Ovary (tissue), 7 donors: ENCODE measurements at regions not wholly inside any gene's neighbourhood (a gene's known extent, or its start where the extent isn't known, plus 50 kb on each side); places are given as distances from the start of the nearest gene placed in this dataset.
"Not testable (repeated sequence)": the region's sequence is repeated elsewhere in the genome, so short reads cannot be mapped to it uniquely, and the experiment has no call there.

Source experiments
- DNase-seq, 5 donors: peaks; one replicate each; pipeline ENCODE4 v3.0.0-alpha.2; 2019 to 2020
- H3K27ac ChIP-seq, 2 donors: fragments of 200-600 bp; one replicate each; pipeline versions ENCODE4 v1.5.1 to v1.8.0; 2019 to 2022
- H3K27me3 ChIP-seq: fragments of 200-600 bp; one replicate; pipeline ENCODE4 v1.8.0; 2022
- H3K36me3 ChIP-seq: fragments of 200-600 bp; sonication (generic); one replicate; pipeline ENCODE4 v1.5.1; 2019
- H3K4me1 ChIP-seq: one replicate; pipeline ENCODE4 v1.8.1; 2013; ENCODE audit warnings: mild to moderate bottlenecking, moderate library complexity; ENCODE audit not compliant: insufficient read depth
- H3K4me3 ChIP-seq: fragments of 200-600 bp; sonication (generic); one replicate; pipeline ENCODE4 v1.5.1; 2017
- H3K9me3 ChIP-seq, 2 donors: fragments of 200-600 bp in 1 of 2; sonication (generic) in 1 of 2; one replicate each; pipeline versions ENCODE4 v1.5.1 to v1.8.1; 2013 to 2019; ENCODE audit warnings: mild to moderate bottlenecking in 1 of 2, moderate library complexity in 1 of 2
- CTCF ChIP-seq, 3 donors: fragments of 450-650 bp in 2 of 3; fragments of 200-600 bp in 1 of 3; IDR thresholded peaks; one replicate each; pipeline versions ENCODE4 v1.5.1 to v1.8.0; 2016 to 2022; ENCODE audit warnings: antibody characterized with exemption in 3 of 3, mild to moderate bottlenecking in 1 of 3
- EP300 ChIP-seq: sonication (generic); formaldehyde crosslinking; IDR thresholded peaks from one replicate; pipeline ENCODE4 v1.6.1; 2017; ENCODE audit warnings: antibody characterized with exemption
- POLR2A ChIP-seq: fragments of 450-650 bp; IDR thresholded peaks from one replicate; pipeline ENCODE4 v1.6.1; 2017; ENCODE audit warnings: antibody characterized with exemption, mild to moderate bottlenecking, moderate library complexity
- WGBS, 3 donors: extraction: QIAGEN DNeasy Blood & Tissue Kit in 1 of 3; methylation state at CpG; one replicate each; pipeline versions ENCODE4 v1.1.5 to v1.1.7; 2013 to 2017; 5-methylcytosine and 5-hydroxymethylcytosine counted together
- intact Hi-C, 4 donors: fragments of 100-400 bp; cut with DNase I; formaldehyde crosslinking; loops; one replicate each; pipeline versions ENCODE4 v1.11.0 to v1.15.1; 2022 to 2023
- donor health status: DM: no; HTN: no; CAD: no; lungs with moderate emphysema.
- donor health status: DM: no; HTN: no; CAD: no.
- donor health status: Bipolar disorder and iron deficiency.
- donor health status: DM: no; HTN: no; CAD: no.
- donor health status: DM: yes; HTN: yes; CAD: no.

- intact Hi-C loops = no loop called here
- Histone ChIP-seq H3K27me3 (no peaks in the 10 kb centered on the region), H3K4me3 (no peak overlapping the region), H3K9me3 (no peaks in the 10 kb centered on the region), H3K36me3 (no peaks in the 10 kb centered on the region), H3K27ac (no peak overlapping the region), H3K4me1 (peaks cover 2% of the 10 kb centered on the region)
- no peak for DNase-seq
- TF ChIP-seq EP300 (no peak), CTCF (IDR thresholded peaks at IDR 0.05) (no peak), POLR2A (no peak)
- WGBS, 3 donors = 91 to 98% (median 98%) methylated on average over 2 of the region's 2 CpGs
Measured at GRCh38 chr3:126285369-126285768, 71.8 kb downstream of the KLF15 start.

DNA sequence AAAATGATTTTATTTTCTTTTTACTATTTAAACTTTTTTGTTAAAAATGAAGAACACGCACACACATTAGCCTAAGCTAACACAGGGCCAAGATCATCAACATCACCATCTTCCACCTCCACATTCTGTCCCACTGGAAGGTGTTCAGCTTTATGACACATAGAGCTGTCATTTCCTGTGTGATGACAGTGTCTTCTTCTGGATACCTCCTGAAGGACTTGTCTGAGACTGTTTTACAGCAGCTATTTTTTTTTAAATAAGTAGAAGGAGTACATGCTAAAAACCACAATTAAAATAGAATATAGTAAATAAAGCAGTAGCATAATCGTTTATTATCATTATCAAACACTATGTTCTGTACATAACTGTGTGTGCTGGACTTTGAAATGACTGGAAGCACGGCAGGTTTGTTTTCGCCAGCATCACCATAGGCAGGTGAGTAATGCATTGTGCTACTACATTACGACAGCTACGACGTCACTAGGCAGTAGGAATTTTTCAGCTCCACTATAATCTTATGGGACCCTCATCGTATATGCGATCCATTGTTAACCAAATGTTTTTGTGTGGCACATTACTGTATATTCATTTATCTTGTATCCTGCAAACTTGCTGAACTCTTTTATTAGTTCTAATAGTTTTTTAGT lies 72.8 kb downstream of the KLF15 start:
- DNase-seq = no peak
- 65 to 86% (median 84%) methylated on average over 9 of the region's 9 CpGs for WGBS, 3 donors

GRCh38 chr3:126283651-126284050 lies 73.6 kb downstream of the KLF15 start:
- H3K4me3 ChIP-seq, intact Hi-C loops, H3K36me3 ChIP-seq, H3K27ac ChIP-seq, DNase-seq, H3K4me1 ChIP-seq, H3K27me3 ChIP-seq, H3K9me3 ChIP-seq: not testable (repeated sequence)
- WGBS, 3 donors = 65 to 84% (median 76%) methylated on average over 2 of the region's 2 CpGs

More for the DNA sequence above, 72.8 kb downstream of the KLF15 start:
- H3K27me3 ChIP-seq = no peaks in the 10 kb centered on the region
- intact Hi-C loops = no loop called here
- no peak overlapping the region for H3K4me3 ChIP-seq
- peaks cover 2% of the 10 kb centered on the region for H3K4me1 ChIP-seq
- no peaks in the 10 kb centered on the region for H3K9me3 ChIP-seq
- TF ChIP-seq POLR2A (no peak), CTCF (IDR thresholded peaks at IDR 0.05) (no peak), EP300 (no peak)
- no peaks in the 10 kb centered on the region for H3K36me3 ChIP-seq
- H3K27ac ChIP-seq = no peak overlapping the region

GRCh38 chr3:126279853-126280252 lies 77.4 kb downstream of the KLF15 start:
- 91 to 100% (median 93%) methylated on average over 1 of the region's 1 CpG for WGBS, 3 donors
- intact Hi-C loops = no loop called here

More at GRCh38 chr3:126279853-126280252, 77.4 kb downstream of the KLF15 start:
- Histone ChIP-seq H3K4me1 (no peaks in the 10 kb centered on the region), H3K36me3 (no peaks in the 10 kb centered on the region), H3K9me3 (no peaks in the 10 kb centered on the region), H3K27me3 (no peaks in the 10 kb centered on the region), H3K4me3 (no peak overlapping the region), H3K27ac (no peak overlapping the region)
- TF ChIP-seq POLR2A (no peak), CTCF (IDR thresholded peaks at IDR 0.05) (no peak)
- DNase-seq = no peak
